DND-41 (cell line): ENCODE measurements at regions not wholly inside any gene's neighbourhood (a gene's known extent, or its start where the extent isn't known, plus 50 kb on each side); places are given as distances from the start of the nearest gene placed in this dataset.
"Not testable (repeated sequence)": the region's sequence is repeated elsewhere in the genome, so short reads cannot be mapped to it uniquely, and the experiment has no call there.

Experiments
- ATAC-seq: fragments of 200-7000 bp; cut with Tn5 transposase; 3 replicates; pipeline ENCODE4 v1.9.1; 2021; ENCODE audit warnings: low read depth; ENCODE audit not compliant: insufficient read depth
- DNase-seq: peaks from one replicate; pipeline ENCODE4 v3.0.0-alpha.2; 2020
- H2AFZ ChIP-seq: 2 replicates; pipeline ENCODE4 v1.6.0; 2012; ENCODE audit warnings: low read depth, low read length
- H3K27ac ChIP-seq: 2 replicates; pipeline ENCODE4 v1.5.1; 2012; ENCODE audit warnings: low read length, inconsistent platforms
- H3K27me3 ChIP-seq: fragments of 200-600 bp; sonication (generic); 2 replicates; pipeline ENCODE4 v1.6.0; 2012; ENCODE audit warnings: low read length, mild to moderate bottlenecking, inconsistent platforms; ENCODE audit not compliant: insufficient read depth, poor library complexity
- H3K36me3 ChIP-seq: 2 replicates; pipeline ENCODE4 v1.5.1; 2012; ENCODE audit warnings: low read length, inconsistent platforms; ENCODE audit not compliant: insufficient read depth
- H3K4me1 ChIP-seq: 2 replicates; pipeline ENCODE4 v1.5.1; 2012; ENCODE audit warnings: mild to moderate bottlenecking, low read length; ENCODE audit not compliant: insufficient read depth
- H3K4me2 ChIP-seq: 2 replicates; pipeline ENCODE4 v1.6.0; 2012; ENCODE audit warnings: mild to moderate bottlenecking, moderate library complexity, low read length, inconsistent platforms; ENCODE audit not compliant: insufficient read depth
- H3K4me3 ChIP-seq, 2 experiments: fragments of 200-600 bp in 1 of 2; shearing (Covaris generic) in 1 of 2; 2 replicates each; pipeline ENCODE4 v1.5.1; 2012 to 2016; ENCODE audit warnings: inconsistent platforms in 2 of 2, low read length in 2 of 2, mild to moderate bottlenecking in 2 of 2, low read depth in 1 of 2, moderate library complexity in 1 of 2
- H3K79me2 ChIP-seq: 2 replicates; pipeline ENCODE4 v1.6.0; 2012; ENCODE audit warnings: low read length, inconsistent platforms; ENCODE audit not compliant: insufficient read depth
- H3K9ac ChIP-seq: 2 replicates; pipeline ENCODE4 v1.6.0; 2012; ENCODE audit warnings: low read depth, mild to moderate bottlenecking, inconsistent platforms, low read length, moderate library complexity
- H3K9me3 ChIP-seq: 2 replicates; pipeline ENCODE4 v1.5.1; 2012; ENCODE audit warnings: low read length, moderate library complexity, mild to moderate bottlenecking, inconsistent platforms; ENCODE audit not compliant: insufficient read depth, severe bottlenecking
- H4K20me1 ChIP-seq: 2 replicates; pipeline ENCODE4 v1.6.0; 2012; ENCODE audit warnings: low read length; ENCODE audit not compliant: insufficient read depth
- CTCF ChIP-seq: IDR thresholded peaks from 2 replicates; pipeline ENCODE4 v1.5.1; 2012; ENCODE audit warnings: borderline replicate concordance, low read length, moderate library complexity, mild to moderate bottlenecking; ENCODE audit not compliant: poor library complexity, severe bottlenecking; ENCODE audit errors: extremely low read depth
- EZH2 ChIP-seq: IDR thresholded peaks from 3 replicates; pipeline ENCODE4 v1.6.1; 2012; ENCODE audit warnings: borderline replicate concordance, low read depth, mild to moderate bottlenecking, moderate library complexity, low read length, inconsistent platforms; ENCODE audit not compliant: severe bottlenecking

- H3K36me3 ChIP-seq: no peaks in the 10 kb centered on the region
- DNase-seq (no peak), ATAC-seq (no peak)
- H3K9ac ChIP-seq: no peak overlapping the region
- H2AFZ ChIP-seq: no peak overlapping the region
- no peaks in the 10 kb centered on the region for H3K4me1 ChIP-seq
- H3K79me2 ChIP-seq: no peaks in the 10 kb centered on the region
- H3K9me3 ChIP-seq: peaks cover 6% of the 10 kb centered on the region
- no peaks in the 10 kb centered on the region for H4K20me1 ChIP-seq
- H3K27me3 ChIP-seq: no peaks in the 10 kb centered on the region
- no peak overlapping the region for H3K27ac ChIP-seq
- no peak overlapping the region for H3K4me3 ChIP-seq
- TF ChIP-seq EZH2 (no peak), CTCF (no peak)
- H3K4me2 ChIP-seq: no peak overlapping the region
Observed at GRCh38 chr12:78376257-78376656, 488.3 kb upstream of the SYT1 start.

GRCh38 chr12:78379065-78379464 lies 485.5 kb upstream of the SYT1 start:
- H3K4me2 ChIP-seq, H3K9me3 ChIP-seq, H3K36me3 ChIP-seq, ATAC-seq, H3K27ac ChIP-seq, DNase-seq, H2AFZ ChIP-seq, H3K4me3 ChIP-seq, H4K20me1 ChIP-seq, H3K79me2 ChIP-seq, H3K4me1 ChIP-seq, H3K9ac ChIP-seq, H3K27me3 ChIP-seq: not testable (repeated sequence)

GRCh38 chr12:78383414-78383813 lies 481.2 kb upstream of the SYT1 start:
- Histone ChIP-seq H3K9me3 (peaks cover 8% of the 10 kb centered on the region), H3K27me3 (no peaks in the 10 kb centered on the region), H3K4me2 (no peak overlapping the region), H3K27ac (no peak overlapping the region), H3K36me3 (no peaks in the 10 kb centered on the region), H3K4me3 (no peak overlapping the region), H4K20me1 (no peaks in the 10 kb centered on the region), H3K4me1 (no peaks in the 10 kb centered on the region), H3K9ac (no peak overlapping the region), H3K79me2 (no peaks in the 10 kb centered on the region), H2AFZ (no peak overlapping the region)
- TF ChIP-seq CTCF: no peak
- TF ChIP-seq EZH2: no peak
- DNase-seq: no peak
- no peak for ATAC-seq

GRCh38 chr12:78384541-78384940 lies 480.0 kb upstream of the SYT1 start:
- Histone ChIP-seq H2AFZ (no peak overlapping the region), H3K36me3 (no peaks in the 10 kb centered on the region), H3K9me3 (peaks cover 3% of the 10 kb centered on the region), H3K4me2 (no peak overlapping the region), H3K4me3 (no peak overlapping the region), H3K9ac (no peak overlapping the region), H3K79me2 (no peaks in the 10 kb centered on the region), H3K27ac (no peak overlapping the region), H4K20me1 (no peaks in the 10 kb centered on the region), H3K4me1 (no peaks in the 10 kb centered on the region), H3K27me3 (no peaks in the 10 kb centered on the region)
- TF ChIP-seq EZH2 (no peak), CTCF (no peak)
- no peak for ATAC-seq
- DNase-seq: no peak
